Neuronal stem cell (in vitro differentiated cells): ENCODE measurements at regions not wholly inside any gene's neighbourhood (a gene's known extent, or its start where the extent isn't known, plus 50 kb on each side); places are given as distances from the start of the nearest gene placed in this dataset.
"Not testable (repeated sequence)": the region's sequence is repeated elsewhere in the genome, so short reads cannot be mapped to it uniquely, and the experiment has no call there.

Source experiments
- DNase-seq: peaks from one replicate; pipeline ENCODE4 v3.0.0-alpha.2; 2013; ENCODE audit warnings: low spot score
- H2AFZ ChIP-seq: one replicate; pipeline ENCODE4 v1.6.1; 2013; ENCODE audit warnings: mild to moderate bottlenecking, low read length, inconsistent platforms
- H2AK5ac ChIP-seq: 2 replicates; pipeline ENCODE4 v1.6.1; 2013; ENCODE audit warnings: low read depth, mild to moderate bottlenecking, inconsistent platforms, low read length, moderate library complexity, mixed read lengths
- H2BK120ac ChIP-seq: 2 replicates; pipeline ENCODE4 v1.6.1; 2013; ENCODE audit warnings: low read depth, mild to moderate bottlenecking, inconsistent platforms, low read length, moderate library complexity, mixed read lengths
- H2BK12ac ChIP-seq: one replicate; pipeline ENCODE4 v1.6.1; 2013; ENCODE audit warnings: low read length, inconsistent platforms
- H2BK15ac ChIP-seq: 2 replicates; pipeline ENCODE4 v1.6.1; 2013; ENCODE audit warnings: mild to moderate bottlenecking, low read length, inconsistent platforms, mixed read lengths
- H2BK5ac ChIP-seq: one replicate; pipeline ENCODE4 v1.6.1; 2013; ENCODE audit warnings: inconsistent platforms, mild to moderate bottlenecking, low read length, moderate library complexity
- H3K14ac ChIP-seq: one replicate; pipeline ENCODE4 v1.6.1; 2013; ENCODE audit warnings: low read length, inconsistent platforms
- H3K18ac ChIP-seq: 2 replicates; pipeline ENCODE4 v1.6.1; 2013; ENCODE audit warnings: low read length, inconsistent platforms
- H3K23ac ChIP-seq: 2 replicates; pipeline ENCODE4 v1.6.1; 2013; ENCODE audit warnings: low read depth, mild to moderate bottlenecking, mixed read lengths, low read length, inconsistent platforms; ENCODE audit not compliant: poor library complexity
- H3K27ac ChIP-seq: replicated peaks from 3 replicates; pipeline ENCODE4 v1.5.1; 2013; ENCODE audit warnings: low read length, inconsistent platforms
- H3K27me3 ChIP-seq, 3 experiments: 2 replicates each; pipeline ENCODE4 v1.6.1; 2013; ENCODE audit warnings: low read length in 3 of 3, mild to moderate bottlenecking in 2 of 3, inconsistent platforms in 1 of 3, low read depth in 1 of 3, mixed read lengths in 1 of 3, moderate library complexity in 1 of 3; ENCODE audit not compliant: control insufficient read depth in 3 of 3, insufficient read depth in 3 of 3
- H3K36me3 ChIP-seq, 2 donors: replicated peaks in 1 of 2; 2 replicates each; pipeline ENCODE4 v1.6.1; 2013; ENCODE audit warnings: low read length in 2 of 2; ENCODE audit not compliant: control insufficient read depth in 2 of 2, insufficient read depth in 2 of 2
- H3K4ac ChIP-seq: 2 replicates; pipeline ENCODE4 v1.6.1; 2013; ENCODE audit warnings: inconsistent platforms, mild to moderate bottlenecking, low read length, moderate library complexity
- H3K4me1 ChIP-seq, 2 donors: 1 replicate in 1 of 2; 2 replicates in 1 of 2; pipeline ENCODE4 v1.6.1; 2013; ENCODE audit warnings: low read length in 2 of 2, low read depth in 1 of 2; ENCODE audit not compliant: control insufficient read depth in 2 of 2, insufficient read depth in 1 of 2
- H3K4me2 ChIP-seq: one replicate; pipeline ENCODE4 v1.6.1; 2013; ENCODE audit warnings: mild to moderate bottlenecking, low read length, inconsistent platforms; ENCODE audit not compliant: insufficient read depth, poor library complexity, severe bottlenecking
- H3K4me3 ChIP-seq, 2 donors: 2 replicates each; pipeline ENCODE4 v1.5.1; 2013; ENCODE audit warnings: low read length in 2 of 2, mild to moderate bottlenecking in 2 of 2, inconsistent platforms in 1 of 2, moderate library complexity in 1 of 2
- H3K79me1 ChIP-seq: one replicate; pipeline ENCODE4 v1.6.1; 2013; ENCODE audit warnings: low read depth, mild to moderate bottlenecking, inconsistent platforms, low read length, moderate library complexity
- H3K9ac ChIP-seq: one replicate; pipeline ENCODE4 v1.6.1; 2013; ENCODE audit warnings: mild to moderate bottlenecking, low read depth, low read length, inconsistent platforms; ENCODE audit not compliant: poor library complexity
- H3K9me3 ChIP-seq, 2 donors: replicated peaks in 1 of 2; 2 replicates each; pipeline versions ENCODE3 to v1.6.1; 2013; ENCODE audit warnings: low read length in 2 of 2, mild to moderate bottlenecking in 2 of 2, inconsistent platforms in 1 of 2, low read depth in 1 of 2, mixed read lengths in 1 of 2, moderate library complexity in 1 of 2; ENCODE audit not compliant: control insufficient read depth in 2 of 2, insufficient read depth in 1 of 2
- H4K8ac ChIP-seq: one replicate; pipeline ENCODE4 v1.6.1; 2013; ENCODE audit warnings: low read depth, mild to moderate bottlenecking, inconsistent platforms, low read length, moderate library complexity
- H4K91ac ChIP-seq: one replicate; pipeline ENCODE4 v1.6.1; 2013; ENCODE audit warnings: low read length, low read depth, mild to moderate bottlenecking, inconsistent platforms; ENCODE audit not compliant: poor library complexity
- WGBS, 2 donors: extraction: QIAGEN DNeasy Blood & Tissue Kit; methylation state at CpG; one replicate each; pipeline ENCODE4 v1.1.7; 2013; ENCODE audit warnings: missing lambda C conversion rate in 2 of 2, mixed read lengths in 1 of 2; ENCODE audit not compliant: insufficient read length in 2 of 2, insufficient replicate concordance in 1 of 2; ENCODE audit errors: extremely low coverage in 2 of 2; 5-methylcytosine and 5-hydroxymethylcytosine counted together

GRCh38 chr17:22128723-22129122, 436.4 kb downstream of the KCNJ18 start:
- no peak overlapping the region for H3K27ac ChIP-seq
- no peak overlapping the region for H4K91ac ChIP-seq
- no peak overlapping the region for H2BK120ac ChIP-seq
- no peaks in the 10 kb centered on the region for H3K36me3 ChIP-seq
- no CpG with 5 or more reads among the region's 1 CpG for WGBS, 2 donors
- H3K4me2 ChIP-seq: no peak overlapping the region
- H3K4me1 ChIP-seq: no peaks in the 10 kb centered on the region
- DNase-seq: no peak
- no peak overlapping the region for H3K4me3 ChIP-seq
- no peak overlapping the region for H2BK5ac ChIP-seq
- no peak overlapping the region for H4K8ac ChIP-seq
- no peaks in the 10 kb centered on the region for H3K27me3 ChIP-seq
- H3K79me1 ChIP-seq: no peaks in the 10 kb centered on the region
- no peaks in the 10 kb centered on the region for H3K9me3 ChIP-seq
- H2AFZ ChIP-seq: no peak overlapping the region
- H3K23ac ChIP-seq: no peak overlapping the region
- H2AK5ac ChIP-seq: no peak overlapping the region
- H3K18ac ChIP-seq: no peak overlapping the region
- H3K14ac ChIP-seq: no peak overlapping the region
- no peak overlapping the region for H2BK12ac ChIP-seq
- no peak overlapping the region for H2BK15ac ChIP-seq
- no peak overlapping the region for H3K9ac ChIP-seq
- no peak overlapping the region for H3K4ac ChIP-seq

- H2BK120ac ChIP-seq, H3K18ac ChIP-seq, H2BK12ac ChIP-seq, H3K4me3 ChIP-seq, H3K36me3 ChIP-seq, H3K14ac ChIP-seq, H3K23ac ChIP-seq, H3K4me1 ChIP-seq, H3K27ac ChIP-seq, H3K9me3 ChIP-seq, H3K4ac ChIP-seq, H2AK5ac ChIP-seq, H4K8ac ChIP-seq, H3K27me3 ChIP-seq, H2AFZ ChIP-seq, H3K9ac ChIP-seq, H2BK15ac ChIP-seq, DNase-seq, H4K91ac ChIP-seq, H3K79me1 ChIP-seq, H3K4me2 ChIP-seq, H2BK5ac ChIP-seq: not testable (repeated sequence)
- no CpG with 5 or more reads among the region's 5 CpGs for WGBS, 2 donors
Measured at GRCh38 chr17:22129920-22130319, 437.6 kb downstream of the KCNJ18 start.

- no peak overlapping the region for H4K91ac ChIP-seq
- no CpG with 5 or more reads among the region's 1 CpG for WGBS, 2 donors
- no peak for DNase-seq
- H3K9ac ChIP-seq: no peak overlapping the region
- no peaks in the 10 kb centered on the region for H3K79me1 ChIP-seq
- H2AFZ ChIP-seq: no peak overlapping the region
- no peak overlapping the region for H2BK15ac ChIP-seq
- no peak overlapping the region for H4K8ac ChIP-seq
- H3K27me3 ChIP-seq: no peaks in the 10 kb centered on the region
- no peak overlapping the region for H2BK5ac ChIP-seq
- no peak overlapping the region for H3K4me3 ChIP-seq
- no peak overlapping the region for H2BK12ac ChIP-seq
- no peak overlapping the region for H3K4me2 ChIP-seq
- no peaks in the 10 kb centered on the region for H3K9me3 ChIP-seq
- no peak overlapping the region for H3K23ac ChIP-seq
- H2AK5ac ChIP-seq: no peak overlapping the region
- H3K18ac ChIP-seq: no peak overlapping the region
- no peaks in the 10 kb centered on the region for H3K4me1 ChIP-seq
- H2BK120ac ChIP-seq: no peak overlapping the region
- no peak overlapping the region for H3K27ac ChIP-seq
- no peaks in the 10 kb centered on the region for H3K36me3 ChIP-seq
- H3K14ac ChIP-seq: no peak overlapping the region
- H3K4ac ChIP-seq: no peak overlapping the region
Measured at GRCh38 chr17:22131740-22132139, 439.4 kb downstream of the KCNJ18 start.

GRCh38 chr17:22138861-22139469, 446.6 kb downstream of the KCNJ18 start:
- no peaks in the 10 kb centered on the region for H3K79me1 ChIP-seq
- no peak overlapping the region for H2AK5ac ChIP-seq
- H3K9me3 ChIP-seq: no peaks in the 10 kb centered on the region
- H3K9ac ChIP-seq: no peak overlapping the region
- H4K8ac ChIP-seq: no peak overlapping the region
- H3K27me3 ChIP-seq: no peaks in the 10 kb centered on the region
- H2BK5ac ChIP-seq: no peak overlapping the region
- no peak overlapping the region for H3K18ac ChIP-seq
- H2BK12ac ChIP-seq: no peak overlapping the region
- no peak overlapping the region for H3K4ac ChIP-seq
- H3K23ac ChIP-seq: no peak overlapping the region
- no peak overlapping the region for H2BK15ac ChIP-seq
- H3K4me2 ChIP-seq: no peak overlapping the region
- no CpG with 5 or more reads among the region's 2 CpGs for WGBS, 2 donors
- no peak overlapping the region for H2AFZ ChIP-seq
- H3K27ac ChIP-seq: no peak overlapping the region
- no peaks in the 10 kb centered on the region for H3K36me3 ChIP-seq
- no peak overlapping the region for H4K91ac ChIP-seq
- DNase-seq: no peak
- H3K14ac ChIP-seq: no peak overlapping the region
- H3K4me1 ChIP-seq: no peaks in the 10 kb centered on the region
- no peak overlapping the region for H3K4me3 ChIP-seq
- H2BK120ac ChIP-seq: no peak overlapping the region
